Panc1 (cell line): ENCODE measurements at regions not wholly inside any gene's neighbourhood (a gene's known extent, or its start where the extent isn't known, plus 50 kb on each side); places are given as distances from the start of the nearest gene placed in this dataset.

Experiments
- ATAC-seq: fragments of 200-7000 bp; cut with Tn5 transposase; 2 replicates; pipeline ENCODE4 v1.9.1; 2020; ENCODE audit warnings: mild to moderate bottlenecking, moderate library complexity
- BruUV-seq: library from RNA; stranded (reverse); fragments of 400-500 nt; replicated peaks from 2 replicates; lab custom pipeline; 2021; lab: Mats Ljungman, UMichigan
- CTCF ChIA-PET: fragments of 300-600 bp; sonication (Branson Sonifier 250); formaldehyde crosslinking; loops from one replicate; lab custom pipeline; 2022; ENCODE audit warnings: antibody characterized with exemption; lab: Charles Lee
- POLR2A ChIA-PET: fragments of 300-600 bp; sonication (Branson Sonifier 250); formaldehyde crosslinking; loops from one replicate; lab custom pipeline; 2022; ENCODE audit warnings: antibody characterized with exemption; lab: Charles Lee
- DNase-seq: peaks from one replicate; pipeline ENCODE4 v3.0.0-alpha.2; 2010; ENCODE audit warnings: low read depth, low spot score
- H3K27ac ChIP-seq: 2 replicates; pipeline ENCODE4 v1.5.1; 2011; ENCODE audit warnings: mild to moderate bottlenecking, low read length, inconsistent platforms
- H3K27me3 ChIP-seq: fragments of 200-500 bp; sonication (Bioruptor generic); 2 replicates; pipeline ENCODE4 v1.6.0; 2014; ENCODE audit warnings: low read length, inconsistent platforms; ENCODE audit not compliant: control insufficient read depth, insufficient read depth
- H3K36me3 ChIP-seq: fragments of 200-500 bp; sonication (Bioruptor generic); 2 replicates; pipeline ENCODE4 v1.5.1; 2014; ENCODE audit warnings: inconsistent platforms, mild to moderate bottlenecking, low read length, moderate library complexity; ENCODE audit not compliant: control insufficient read depth, insufficient read depth
- H3K4me1 ChIP-seq: 2 replicates; pipeline ENCODE4 v1.5.1; 2011; ENCODE audit warnings: inconsistent platforms, mild to moderate bottlenecking, low read length, moderate library complexity; ENCODE audit not compliant: control insufficient read depth, insufficient read depth
- H3K4me3 ChIP-seq, 2 experiments: 2 replicates each; pipeline ENCODE4 v1.5.1; 2011 to 2012; ENCODE audit warnings: low read depth in 2 of 2, low read length in 2 of 2, mild to moderate bottlenecking in 2 of 2, inconsistent platforms in 1 of 2, moderate library complexity in 1 of 2
- H3K9me3 ChIP-seq: fragments of 200-500 bp; sonication (Bioruptor generic); 2 replicates; pipeline ENCODE4 v1.5.1; 2014; ENCODE audit warnings: low read depth, mild to moderate bottlenecking, inconsistent platforms, low read length, moderate library complexity; ENCODE audit not compliant: control insufficient read depth, insufficient read depth
- POLR2AphosphoS5 ChIP-seq: IDR thresholded peaks from 2 replicates; pipeline ENCODE4 v1.6.1; 2012; ENCODE audit warnings: mild to moderate bottlenecking, low read depth, low read length, moderate library complexity
- SIN3A ChIP-seq: IDR thresholded peaks from 2 replicates; pipeline ENCODE4 v1.6.1; 2012; ENCODE audit warnings: low read depth, mild to moderate bottlenecking, low read length, moderate library complexity, borderline replicate concordance; ENCODE audit not compliant: insufficient read depth
- TCF7L2 ChIP-seq: IDR thresholded peaks from 2 replicates; pipeline ENCODE4 v1.6.1; 2011; ENCODE audit warnings: mild to moderate bottlenecking, low read depth, low read length, inconsistent platforms
- in situ Hi-C: cut with HindIII; loops from 2 replicates; pipeline ENCODE4 v1.10.0; 2016; ENCODE audit warnings: low sequenced_read_pairs, low pct_unique_long_range_greater_than_20kb
- intact Hi-C: fragments of 100-400 bp; cut with micrococcal nuclease; formaldehyde crosslinking; loops from one replicate; pipeline ENCODE4 v1.10.0; 2022; ENCODE audit not compliant: unreplicated experiment
- TF ChIP-seq, protein P1 (sequence below): fragments of 450-650 bp; IDR thresholded peaks from 2 replicates; pipeline ENCODE4 v1.5.1; 2017; ENCODE audit warnings: mild to moderate bottlenecking
- TF ChIP-seq, protein P2 (sequence below), 2 experiments: IDR thresholded peaks; 2 replicates each; pipeline ENCODE4 v1.6.1; 2011 to 2012; ENCODE audit warnings: low read depth in 2 of 2, control low read depth in 1 of 2, low read length in 1 of 2, mild to moderate bottlenecking in 1 of 2, moderate library complexity in 1 of 2; ENCODE audit not compliant: insufficient read depth in 1 of 2

DNA sequence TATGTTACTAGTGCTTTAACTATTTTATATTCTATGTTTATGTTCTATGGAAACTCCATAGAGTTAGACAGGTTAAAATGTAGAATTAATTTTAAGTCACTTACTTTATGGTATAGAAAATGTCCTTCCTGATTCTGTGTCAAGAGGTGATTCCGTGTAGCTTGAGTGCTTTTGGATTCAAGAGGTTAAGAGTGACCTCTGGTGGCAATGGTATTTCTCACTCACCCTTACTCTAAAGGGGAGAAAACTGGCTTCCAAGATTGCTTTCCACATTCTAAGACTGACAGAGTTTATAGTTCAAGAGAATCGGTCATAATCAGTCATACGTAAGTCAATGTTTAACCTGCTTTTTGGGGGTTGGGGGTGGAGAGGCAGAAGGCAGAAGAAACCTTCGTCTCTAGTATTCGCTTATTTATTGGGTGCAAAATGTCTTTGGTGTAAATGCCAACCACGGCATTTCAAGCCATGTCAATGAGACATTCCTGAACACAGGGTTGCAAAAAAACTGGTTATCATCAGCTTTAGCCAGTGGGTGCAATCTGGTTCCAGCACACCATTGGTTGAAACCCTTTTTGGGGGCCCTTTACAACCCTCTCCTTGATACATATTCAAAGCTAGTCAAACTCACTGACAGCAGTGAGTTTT lies 92.0 kb upstream of the VGLL3 start:
- in situ Hi-C loops, result no loop called here
- DNase-seq, result peak; percentile 46
- POLR2A ChIA-PET, result no interaction called here

GRCh38 chr3:87077355-87077754 lies 86.4 kb upstream of the VGLL3 start:
- Histone ChIP-seq H3K4me3 (no peak overlapping the region), H3K27ac (no peak overlapping the region), H3K36me3 (no peaks in the 10 kb centered on the region), H3K27me3 (no peaks in the 10 kb centered on the region), H3K4me1 (no peaks in the 10 kb centered on the region), H3K9me3 (no peaks in the 10 kb centered on the region)
- DNase-seq, result no peak
- no TSS peak for BruUV-seq
- POLR2A ChIA-PET, result no interaction called here
- ATAC-seq, result no peak
- TF ChIP-seq TCF7L2 (no peak), SIN3A (no peak), POLR2AphosphoS5 (no peak)
- TF ChIP-seq, protein P1, sequence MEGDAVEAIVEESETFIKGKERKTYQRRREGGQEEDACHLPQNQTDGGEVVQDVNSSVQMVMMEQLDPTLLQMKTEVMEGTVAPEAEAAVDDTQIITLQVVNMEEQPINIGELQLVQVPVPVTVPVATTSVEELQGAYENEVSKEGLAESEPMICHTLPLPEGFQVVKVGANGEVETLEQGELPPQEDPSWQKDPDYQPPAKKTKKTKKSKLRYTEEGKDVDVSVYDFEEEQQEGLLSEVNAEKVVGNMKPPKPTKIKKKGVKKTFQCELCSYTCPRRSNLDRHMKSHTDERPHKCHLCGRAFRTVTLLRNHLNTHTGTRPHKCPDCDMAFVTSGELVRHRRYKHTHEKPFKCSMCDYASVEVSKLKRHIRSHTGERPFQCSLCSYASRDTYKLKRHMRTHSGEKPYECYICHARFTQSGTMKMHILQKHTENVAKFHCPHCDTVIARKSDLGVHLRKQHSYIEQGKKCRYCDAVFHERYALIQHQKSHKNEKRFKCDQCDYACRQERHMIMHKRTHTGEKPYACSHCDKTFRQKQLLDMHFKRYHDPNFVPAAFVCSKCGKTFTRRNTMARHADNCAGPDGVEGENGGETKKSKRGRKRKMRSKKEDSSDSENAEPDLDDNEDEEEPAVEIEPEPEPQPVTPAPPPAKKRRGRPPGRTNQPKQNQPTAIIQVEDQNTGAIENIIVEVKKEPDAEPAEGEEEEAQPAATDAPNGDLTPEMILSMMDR, result no peak
- TF ChIP-seq, protein P2, sequence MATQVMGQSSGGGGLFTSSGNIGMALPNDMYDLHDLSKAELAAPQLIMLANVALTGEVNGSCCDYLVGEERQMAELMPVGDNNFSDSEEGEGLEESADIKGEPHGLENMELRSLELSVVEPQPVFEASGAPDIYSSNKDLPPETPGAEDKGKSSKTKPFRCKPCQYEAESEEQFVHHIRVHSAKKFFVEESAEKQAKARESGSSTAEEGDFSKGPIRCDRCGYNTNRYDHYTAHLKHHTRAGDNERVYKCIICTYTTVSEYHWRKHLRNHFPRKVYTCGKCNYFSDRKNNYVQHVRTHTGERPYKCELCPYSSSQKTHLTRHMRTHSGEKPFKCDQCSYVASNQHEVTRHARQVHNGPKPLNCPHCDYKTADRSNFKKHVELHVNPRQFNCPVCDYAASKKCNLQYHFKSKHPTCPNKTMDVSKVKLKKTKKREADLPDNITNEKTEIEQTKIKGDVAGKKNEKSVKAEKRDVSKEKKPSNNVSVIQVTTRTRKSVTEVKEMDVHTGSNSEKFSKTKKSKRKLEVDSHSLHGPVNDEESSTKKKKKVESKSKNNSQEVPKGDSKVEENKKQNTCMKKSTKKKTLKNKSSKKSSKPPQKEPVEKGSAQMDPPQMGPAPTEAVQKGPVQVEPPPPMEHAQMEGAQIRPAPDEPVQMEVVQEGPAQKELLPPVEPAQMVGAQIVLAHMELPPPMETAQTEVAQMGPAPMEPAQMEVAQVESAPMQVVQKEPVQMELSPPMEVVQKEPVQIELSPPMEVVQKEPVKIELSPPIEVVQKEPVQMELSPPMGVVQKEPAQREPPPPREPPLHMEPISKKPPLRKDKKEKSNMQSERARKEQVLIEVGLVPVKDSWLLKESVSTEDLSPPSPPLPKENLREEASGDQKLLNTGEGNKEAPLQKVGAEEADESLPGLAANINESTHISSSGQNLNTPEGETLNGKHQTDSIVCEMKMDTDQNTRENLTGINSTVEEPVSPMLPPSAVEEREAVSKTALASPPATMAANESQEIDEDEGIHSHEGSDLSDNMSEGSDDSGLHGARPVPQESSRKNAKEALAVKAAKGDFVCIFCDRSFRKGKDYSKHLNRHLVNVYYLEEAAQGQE (IDR thresholded peaks at IDR 0.05; ENCODE audit: insufficient read depth in 1 of 2, low read depth in 2 of 2, low read length in 1 of 2), result no peak
- in situ Hi-C loops, result no loop called here
- intact Hi-C loops, result no loop called here
- CTCF ChIA-PET, result no interaction called here

More for the DNA sequence above, 92.0 kb upstream of the VGLL3 start:
- CTCF ChIA-PET, result interaction anchor here (0.6 kb wide), 2 partner anchors 308 to 855 kb away, joined by 5 read pairs; no protein-coding TSS in a partner anchor
- peak overlapping the region in 1 of 2 experiments; percentile 32; a peak in 2 of 4 replicates for H3K4me3 ChIP-seq
- H3K4me1 ChIP-seq, result no peaks in the 10 kb centered on the region
- no peaks in the 10 kb centered on the region for H3K36me3 ChIP-seq
- no peak for TF ChIP-seq POLR2AphosphoS5
- TF ChIP-seq, protein P1, result peak; percentile 69
- no peaks in the 10 kb centered on the region for H3K27me3 ChIP-seq
- no peak overlapping the region for H3K27ac ChIP-seq
- intact Hi-C loops, result loop anchor here (2.0 to 5.0 kb wide), 2 partner anchors 116 to 308 kb away; no protein-coding TSS in a partner anchor
- H3K9me3 ChIP-seq, result no peaks in the 10 kb centered on the region
- ATAC-seq, result peak; percentile 89
- BruUV-seq, result no TSS peak
